GM19035 (cell line): ENCODE measurements at regions not wholly inside any gene's neighbourhood (a gene's known extent, or its start where the extent isn't known, plus 50 kb on each side); places are given as distances from the start of the nearest gene placed in this dataset.

Experiments
- ATAC-seq: cut with Tn5 transposase; IDR thresholded peaks from one replicate; pipeline ENCODE4 v1.9.1; 2021; ENCODE audit not compliant: unreplicated experiment

GRCh38 chr2:150168595-150169236, 318.8 kb downstream of the RND3 start:
- ATAC-seq, result no peak

DNA sequence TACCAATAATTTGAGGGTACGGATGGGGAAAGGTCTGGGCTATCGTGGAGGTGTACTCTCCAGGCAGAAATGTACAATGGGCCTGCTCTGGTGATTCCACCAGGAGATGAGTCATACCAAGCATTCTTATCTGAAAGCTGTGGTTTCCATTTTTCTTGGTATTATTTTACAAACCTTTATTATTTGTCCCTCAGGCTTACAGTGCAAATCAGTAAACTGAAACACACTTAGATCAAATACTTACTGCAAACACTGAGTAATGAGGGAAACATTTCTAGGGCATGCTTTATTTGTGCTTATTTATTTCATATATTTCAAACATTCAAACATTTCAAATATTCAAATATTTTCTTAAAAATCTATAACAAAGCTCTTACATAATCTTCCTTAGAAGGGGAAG, 319.8 kb downstream of the RND3 start:
- ATAC-seq, result peak; percentile 94

- ATAC-seq, result no peak
Observed at GRCh38 chr2:150166313-150167051, 321.0 kb downstream of the RND3 start.

DNA sequence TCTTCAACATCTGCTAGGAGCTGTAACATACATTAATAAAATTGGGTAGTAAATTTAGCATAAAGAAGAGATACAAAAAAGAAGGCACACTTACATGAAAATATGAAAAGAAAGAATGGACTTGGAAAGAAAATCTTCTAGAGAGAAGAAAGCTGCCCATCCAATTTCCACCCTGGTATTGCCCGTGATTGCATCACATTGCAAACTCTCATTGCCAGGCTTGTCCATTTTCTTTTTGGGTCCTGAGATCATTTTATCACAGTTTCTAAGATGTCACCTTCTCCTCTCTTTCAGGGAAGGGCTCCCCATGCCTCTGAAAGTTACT, 321.5 kb downstream of the RND3 start:
- no peak for ATAC-seq

DNA sequence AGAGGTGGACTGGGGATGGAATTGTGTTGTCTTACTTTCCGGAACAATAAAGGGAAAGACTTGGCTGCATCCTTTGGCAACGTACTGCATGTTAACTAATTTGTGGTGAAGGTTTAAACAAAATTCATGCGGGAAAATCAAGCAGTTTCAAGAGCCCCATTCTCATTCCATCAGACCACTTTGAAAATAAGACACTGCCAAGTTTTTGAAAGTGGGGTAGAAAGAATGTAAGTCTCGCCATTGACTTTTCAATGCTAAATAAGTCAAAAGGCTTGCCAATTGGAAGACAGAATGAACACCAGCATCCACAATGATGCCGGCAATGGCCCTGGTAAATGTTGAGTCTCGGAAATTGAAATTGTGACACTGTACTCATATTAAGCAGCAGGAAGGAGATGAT, 322.0 kb downstream of the RND3 start:
- ATAC-seq, result no peak

GRCh38 chr2:150162241-150162942, 325.1 kb downstream of the RND3 start:
- ATAC-seq, result no peak

DNA sequence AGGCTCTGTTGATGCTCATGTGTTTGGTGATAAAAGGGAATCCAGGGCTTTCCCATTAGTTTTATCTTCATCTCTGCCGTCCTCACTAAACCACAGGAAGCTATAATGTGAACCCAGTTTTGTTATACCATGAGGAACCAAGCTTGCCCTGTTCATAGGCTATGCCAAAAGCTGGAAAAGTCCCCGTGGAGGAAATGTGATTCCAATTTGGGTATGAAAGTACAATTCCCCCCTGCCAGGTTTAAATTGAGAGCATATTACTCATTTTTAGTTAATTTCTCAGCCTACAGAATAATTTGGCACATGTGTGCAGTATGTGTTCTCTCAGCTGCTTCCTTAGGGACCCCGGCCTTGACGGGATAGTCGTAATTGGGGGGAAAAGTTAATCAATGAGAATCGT, 327.4 kb downstream of the RND3 start:
- no peak for ATAC-seq

- no peak for ATAC-seq
Observed at GRCh38 chr2:150159300-150159699, 328.2 kb downstream of the RND3 start.

DNA sequence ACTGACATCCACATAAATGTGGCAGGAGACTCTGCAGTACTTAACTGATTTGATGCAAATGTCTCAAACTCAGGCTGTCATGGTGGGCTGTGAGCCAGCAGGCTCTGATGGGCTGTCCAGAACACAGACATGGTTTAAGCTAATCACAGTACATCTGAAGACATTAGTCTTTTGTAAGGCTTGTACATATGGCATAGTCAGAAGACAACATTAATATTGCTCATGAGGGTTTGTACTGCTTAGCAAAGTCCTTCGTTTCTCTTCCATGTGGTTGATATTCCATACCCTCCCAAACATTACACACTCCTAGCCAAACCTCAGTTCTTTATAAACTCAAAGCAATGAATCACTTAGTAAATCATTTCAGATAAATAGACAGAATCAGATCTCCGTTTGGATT, 330.6 kb downstream of the RND3 start:
- no peak for ATAC-seq

GRCh38 chr2:150156415-150156814, 331.1 kb downstream of the RND3 start:
- ATAC-seq, result no peak

- no peak for ATAC-seq
Observed at GRCh38 chr2:150154308-150154797, 333.1 kb downstream of the RND3 start.

DNA sequence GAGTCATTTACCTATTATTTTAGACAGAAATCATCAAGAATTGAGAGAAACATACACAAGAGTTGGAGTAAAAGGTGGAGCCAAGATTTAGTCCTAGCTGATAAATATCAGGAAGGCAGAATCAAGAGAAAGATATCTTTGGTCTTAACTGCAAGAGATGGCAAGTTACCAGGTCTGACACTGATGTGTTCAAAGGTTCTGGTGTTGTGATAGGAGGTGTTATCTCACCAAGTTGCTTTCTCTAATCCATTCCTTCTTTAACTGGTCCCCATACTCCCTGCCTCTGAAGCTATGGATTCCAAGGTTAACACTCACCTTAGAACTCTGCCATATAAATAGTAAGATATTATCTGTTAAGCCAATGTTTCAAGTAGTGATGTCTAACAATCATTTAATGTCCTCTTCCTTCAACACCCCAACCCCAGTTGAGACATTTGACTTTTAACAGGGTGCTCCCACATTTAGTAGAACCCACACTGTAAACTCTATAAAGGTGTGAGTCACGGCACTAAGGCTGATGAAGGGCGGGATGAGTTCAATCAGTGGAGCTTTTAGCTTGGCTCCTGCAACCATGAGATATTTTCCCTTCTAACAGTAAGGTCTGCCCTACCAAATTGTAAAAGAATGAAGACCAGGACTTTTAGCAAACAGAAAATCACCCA, 333.7 kb downstream of the RND3 start:
- ATAC-seq, result no peak

GRCh38 chr2:150152230-150152629, 335.2 kb downstream of the RND3 start:
- ATAC-seq, result no peak

DNA sequence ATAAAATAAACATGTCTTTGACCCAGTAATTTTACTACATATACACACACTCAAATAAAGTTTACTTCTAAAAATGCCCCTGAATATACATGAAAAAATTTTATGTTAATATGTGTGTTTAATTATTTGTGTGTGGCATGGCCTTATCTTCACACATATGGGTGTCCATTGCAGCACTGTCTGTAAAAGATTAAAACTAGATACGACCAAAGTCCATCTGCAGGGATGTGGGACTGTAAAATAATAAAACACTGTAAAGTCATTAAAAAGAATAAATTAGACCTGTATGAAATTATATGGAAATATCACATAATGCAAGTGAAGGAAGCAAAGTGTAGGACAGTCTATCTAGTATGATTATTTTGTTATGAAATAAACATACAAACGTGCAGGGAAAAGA, 337.3 kb downstream of the RND3 start:
- ATAC-seq, result no peak

DNA sequence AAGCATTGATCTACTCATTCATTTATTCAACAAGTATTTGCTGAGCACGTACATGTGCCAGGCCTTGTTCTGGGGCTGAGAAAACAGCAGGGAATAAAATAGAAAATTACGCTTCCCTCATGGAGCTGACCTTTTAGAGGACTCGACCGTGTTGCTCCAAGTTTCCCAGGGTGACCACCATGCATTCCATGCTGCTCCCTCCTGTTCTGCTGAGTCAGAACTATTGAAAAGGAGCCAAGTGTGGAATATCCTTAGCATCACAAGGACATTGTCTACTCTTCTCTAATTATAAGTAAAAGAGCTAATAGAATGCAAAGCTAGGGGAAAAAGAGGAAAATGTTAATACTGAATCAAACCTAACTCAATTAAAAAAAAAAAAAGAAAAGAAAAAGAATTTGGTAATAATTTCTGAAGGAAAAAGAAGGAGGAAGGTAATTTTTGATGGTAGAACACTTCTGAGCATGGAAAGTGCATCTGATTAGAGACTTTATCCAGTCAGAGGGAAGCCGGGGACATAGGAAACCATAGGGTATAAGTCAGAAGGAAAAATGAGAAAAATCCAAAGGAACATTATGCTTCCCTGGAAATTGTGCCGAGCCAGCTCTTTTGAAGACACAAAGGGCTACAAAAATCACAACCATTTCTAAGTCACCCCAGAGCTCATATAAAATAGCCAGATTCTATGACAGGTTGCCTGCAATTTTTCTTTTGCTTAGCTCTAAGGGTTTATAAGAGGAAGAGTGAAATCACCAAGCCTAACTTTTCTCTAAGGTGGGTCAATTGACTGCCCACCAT, 339.4 kb downstream of the RND3 start:
- no peak for ATAC-seq

DNA sequence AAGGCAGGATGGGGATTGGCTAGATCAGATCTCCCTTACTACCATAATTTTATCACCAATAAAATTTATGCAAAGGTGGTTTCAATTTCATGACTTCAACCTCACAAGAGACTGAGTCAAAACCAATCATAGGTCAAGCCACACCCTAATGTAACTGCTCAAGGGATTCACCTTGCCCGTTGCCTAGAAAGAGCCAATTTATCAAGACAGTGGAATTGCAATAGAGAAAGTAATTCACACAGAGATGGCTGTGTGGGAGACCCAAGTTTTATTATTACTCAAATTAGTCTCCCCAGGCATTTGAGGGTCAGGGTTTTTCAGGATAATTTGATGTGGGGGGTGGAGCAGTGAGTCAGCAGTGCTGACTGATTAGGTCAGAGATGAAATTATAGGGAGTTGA, 340.6 kb downstream of the RND3 start:
- no peak for ATAC-seq

GRCh38 chr2:150145299-150145692, 342.2 kb downstream of the RND3 start:
- ATAC-seq, result no peak

GRCh38 chr2:150144546-150145298, 342.7 kb downstream of the RND3 start:
- ATAC-seq, result no peak

DNA sequence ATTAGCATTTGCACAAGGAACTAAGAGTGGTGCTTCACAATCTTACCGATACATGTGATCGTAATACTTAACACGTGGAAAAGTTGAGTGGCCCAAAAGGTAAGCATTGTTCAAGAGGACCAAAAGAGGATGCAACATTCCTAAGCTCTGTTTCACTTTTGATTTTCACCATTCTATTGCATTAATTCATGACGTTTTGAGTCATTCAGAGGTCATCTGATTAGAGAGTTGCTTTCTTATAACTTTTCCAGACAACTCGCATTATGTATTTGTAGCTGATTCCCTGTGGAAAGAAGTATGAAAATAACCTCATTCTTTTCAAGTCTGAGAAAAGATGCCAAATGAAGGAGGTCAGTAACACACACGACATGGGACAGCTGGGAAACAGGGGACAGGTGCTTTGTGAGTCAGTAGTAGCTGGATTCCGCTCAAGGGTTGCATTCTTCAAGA, 344.4 kb downstream of the RND3 start:
- no peak for ATAC-seq

GRCh38 chr2:150142561-150142960, 344.9 kb downstream of the RND3 start:
- ATAC-seq, result no peak
